ENCODE measurements at regions not wholly inside any gene's neighbourhood (a gene's known extent, or its start where the extent isn't known, plus 50 kb on each side); places are given as distances from the start of the nearest gene placed in this dataset.

DNA sequence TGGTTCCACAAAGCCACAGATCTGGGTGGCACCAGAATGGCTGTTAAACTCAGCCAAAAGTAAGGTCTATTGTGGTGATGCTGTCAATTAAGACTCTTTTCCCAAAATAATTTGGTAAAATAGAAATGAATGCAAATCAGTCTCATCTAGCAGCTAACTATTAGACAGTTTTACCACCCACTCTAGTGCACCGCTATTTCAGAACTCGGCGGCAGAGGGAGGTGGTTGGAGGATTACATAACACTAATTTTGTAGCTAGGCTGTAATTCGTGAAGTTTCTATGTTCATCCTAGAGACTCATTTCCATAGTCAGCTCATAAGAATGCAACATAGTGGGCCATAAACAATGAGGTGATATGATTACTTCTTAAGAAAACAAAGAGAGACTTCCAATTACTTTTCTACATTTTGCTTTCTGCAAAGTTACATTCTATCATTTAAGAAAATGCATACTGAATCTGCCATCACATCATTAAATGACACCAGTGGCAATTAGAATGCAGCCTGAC is 413.8 kb downstream of the FBXO15 start:
- Histone ChIP-seq H4K20me1 (ENCODE audit: insufficient read depth) (no peaks in the 10 kb centered on the region), H3K9ac (ENCODE audit: low read length) (no peak overlapping the region), H3K79me2 (ENCODE audit: insufficient read depth, low read length) (no peaks in the 10 kb centered on the region), H3K4me2 (ENCODE audit: low read length) (no peak overlapping the region), H3K36me3 (ENCODE audit: control insufficient read depth in 1 of 2, insufficient read depth in 2 of 2, low read length in 2 of 2) (no peaks in the 10 kb centered on the region), H2AFZ (ENCODE audit: low read depth, low read length, poor library complexity, severe bottlenecking) (no peak overlapping the region), H3K27ac (ENCODE audit: low read depth, low read length) (no peak overlapping the region), H3K9me3 (ENCODE audit: control insufficient read depth in 1 of 2, insufficient read depth in 1 of 2, low read depth in 1 of 2, low read length in 2 of 2) (peaks cover 0 to 22% of the 10 kb centered on the region in 2 experiments; a peak in 2 of 4 replicates), H3K4me1 (ENCODE audit: control insufficient read depth in 1 of 2, insufficient read depth in 2 of 2, low read length in 2 of 2) (no peaks in the 10 kb centered on the region), H3K27me3 (ENCODE audit: insufficient read depth, low read length) (no peaks in the 10 kb centered on the region), H3K9me2 (ENCODE audit: insufficient read depth) (no peaks in the 10 kb centered on the region), H3K4me3 (replicated peaks in 1 of 2; ENCODE audit: low read depth in 1 of 2, low read length in 2 of 2) (no peak overlapping the region)
- intact Hi-C loops (cut with micrococcal nuclease), result no loop called here
- no TSS peak for BruUV-seq (replicated peaks)
- CTCF ChIA-PET, result no interaction called here
- ATAC-seq (no peak), DNase-seq (ENCODE audit: low read depth, low spot score) (no peak)
- TF ChIP-seq, protein P1, sequence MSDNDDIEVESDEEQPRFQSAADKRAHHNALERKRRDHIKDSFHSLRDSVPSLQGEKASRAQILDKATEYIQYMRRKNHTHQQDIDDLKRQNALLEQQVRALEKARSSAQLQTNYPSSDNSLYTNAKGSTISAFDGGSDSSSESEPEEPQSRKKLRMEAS (IDR thresholded peaks at IDR 0.05), result no peak
- TF ChIP-seq REST (IDR thresholded peaks at IDR 0.05; ENCODE audit: low read depth) (no peak), ELF1 (IDR thresholded peaks at IDR 0.05; ENCODE audit: borderline replicate concordance, low read depth) (no peak), ZBTB33 (IDR thresholded peaks at IDR 0.05; ENCODE audit: extremely low read depth, insufficient replicate concordance, low read length) (no peak), ZNF274 (IDR thresholded peaks at IDR 0.05; ENCODE audit: low read depth, low read length) (no peak)
- TF ChIP-seq, protein P2, sequence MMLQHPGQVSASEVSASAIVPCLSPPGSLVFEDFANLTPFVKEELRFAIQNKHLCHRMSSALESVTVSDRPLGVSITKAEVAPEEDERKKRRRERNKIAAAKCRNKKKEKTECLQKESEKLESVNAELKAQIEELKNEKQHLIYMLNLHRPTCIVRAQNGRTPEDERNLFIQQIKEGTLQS (IDR thresholded peaks at IDR 0.05), result no peak
- POLR2A ChIA-PET, result no interaction called here
- RAD21 ChIA-PET (ENCODE audit: low non-redundant PET in 1 of 2, low total read pairs in 2 of 2, uncharacterized antibody in 2 of 2, unreplicated experiment in 2 of 2), result no interaction called here
